ENCODE measurements at regions not wholly inside any gene's neighbourhood (a gene's known extent, or its start where the extent isn't known, plus 50 kb on each side); places are given as distances from the start of the nearest gene placed in this dataset.

- Mint-ChIP-seq H3K4me1 (ENCODE audit: insufficient read depth, unreplicated experiment) (no peaks in the 10 kb centered on the region), H3K4me3 (ENCODE audit: unreplicated experiment) (no peak overlapping the region)
- intact Hi-C loops (cut with micrococcal nuclease), result no loop called here
Observed at GRCh38 chr16:26189536-26189935, 497.8 kb downstream of the HS3ST4 start.

DNA sequence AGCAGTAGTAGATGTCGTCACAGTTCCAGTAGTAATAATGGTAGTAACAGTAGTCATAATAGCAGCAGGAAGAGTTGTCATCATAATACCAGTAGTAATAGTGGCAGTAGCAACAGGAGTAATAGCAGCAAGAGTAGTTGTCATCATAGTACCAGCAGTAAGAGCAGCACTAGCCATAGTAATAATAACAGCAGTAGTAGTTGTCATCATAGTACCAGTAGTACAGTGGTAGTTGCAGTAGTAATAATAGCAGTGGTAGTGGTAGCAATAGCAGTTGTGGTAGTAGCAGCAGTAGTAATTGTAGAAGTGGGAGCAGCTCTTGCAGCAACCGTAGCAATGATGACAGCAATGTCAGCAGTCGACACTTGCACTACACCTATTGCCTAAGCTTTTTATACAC is 502.8 kb downstream of the HS3ST4 start:
- ChIA-PET POLR2A (no interaction called here), CTCF (interaction anchor here (0.6 kb wide), 1 partner anchor 17 kb away, joined by 3 read pairs; no protein-coding TSS in a partner anchor)
- Mint-ChIP-seq H3K4me1 (ENCODE audit: insufficient read depth, unreplicated experiment) (no peaks in the 10 kb centered on the region), H3K27me3 (ENCODE audit: insufficient read depth, unreplicated experiment) (no peaks in the 10 kb centered on the region), H3K27ac (ENCODE audit: low read depth, unreplicated experiment) (no peak overlapping the region), H3K36me3 (ENCODE audit: insufficient read depth, unreplicated experiment) (no peaks in the 10 kb centered on the region), H3K4me3 (ENCODE audit: unreplicated experiment) (no peak overlapping the region), H3K9me3 (ENCODE audit: unreplicated experiment) (peaks cover 63% of the 10 kb centered on the region)
- no TSS peak for BruUV-seq (replicated peaks)
- TF ChIP-seq, protein P1, sequence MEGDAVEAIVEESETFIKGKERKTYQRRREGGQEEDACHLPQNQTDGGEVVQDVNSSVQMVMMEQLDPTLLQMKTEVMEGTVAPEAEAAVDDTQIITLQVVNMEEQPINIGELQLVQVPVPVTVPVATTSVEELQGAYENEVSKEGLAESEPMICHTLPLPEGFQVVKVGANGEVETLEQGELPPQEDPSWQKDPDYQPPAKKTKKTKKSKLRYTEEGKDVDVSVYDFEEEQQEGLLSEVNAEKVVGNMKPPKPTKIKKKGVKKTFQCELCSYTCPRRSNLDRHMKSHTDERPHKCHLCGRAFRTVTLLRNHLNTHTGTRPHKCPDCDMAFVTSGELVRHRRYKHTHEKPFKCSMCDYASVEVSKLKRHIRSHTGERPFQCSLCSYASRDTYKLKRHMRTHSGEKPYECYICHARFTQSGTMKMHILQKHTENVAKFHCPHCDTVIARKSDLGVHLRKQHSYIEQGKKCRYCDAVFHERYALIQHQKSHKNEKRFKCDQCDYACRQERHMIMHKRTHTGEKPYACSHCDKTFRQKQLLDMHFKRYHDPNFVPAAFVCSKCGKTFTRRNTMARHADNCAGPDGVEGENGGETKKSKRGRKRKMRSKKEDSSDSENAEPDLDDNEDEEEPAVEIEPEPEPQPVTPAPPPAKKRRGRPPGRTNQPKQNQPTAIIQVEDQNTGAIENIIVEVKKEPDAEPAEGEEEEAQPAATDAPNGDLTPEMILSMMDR (IDR thresholded peaks at IDR 0.05; ENCODE audit: unreplicated experiment), result no peak
- intact Hi-C loops (cut with micrococcal nuclease), result no loop called here
- DNase-seq (ENCODE audit: unreplicated experiment), result no peak

More at GRCh38 chr16:26189536-26189935, 497.8 kb downstream of the HS3ST4 start:
- DNase-seq (ENCODE audit: unreplicated experiment), result no peak
- Mint-ChIP-seq H3K36me3 (ENCODE audit: insufficient read depth, unreplicated experiment) (no peaks in the 10 kb centered on the region), H3K27me3 (ENCODE audit: insufficient read depth, unreplicated experiment) (no peaks in the 10 kb centered on the region), H3K27ac (ENCODE audit: low read depth, unreplicated experiment) (no peak overlapping the region), H3K9me3 (ENCODE audit: unreplicated experiment) (peaks cover 61% of the 10 kb centered on the region)
- CTCF ChIA-PET, result interaction anchor here (0.6 kb wide), 1 partner anchor 1480 kb away, joined by 3 read pairs; no protein-coding TSS in a partner anchor
- TF ChIP-seq, protein P1 (IDR thresholded peaks at IDR 0.05; ENCODE audit: unreplicated experiment), result no peak
- POLR2A ChIA-PET, result no interaction called here
- no TSS peak for BruUV-seq (replicated peaks)

DNA sequence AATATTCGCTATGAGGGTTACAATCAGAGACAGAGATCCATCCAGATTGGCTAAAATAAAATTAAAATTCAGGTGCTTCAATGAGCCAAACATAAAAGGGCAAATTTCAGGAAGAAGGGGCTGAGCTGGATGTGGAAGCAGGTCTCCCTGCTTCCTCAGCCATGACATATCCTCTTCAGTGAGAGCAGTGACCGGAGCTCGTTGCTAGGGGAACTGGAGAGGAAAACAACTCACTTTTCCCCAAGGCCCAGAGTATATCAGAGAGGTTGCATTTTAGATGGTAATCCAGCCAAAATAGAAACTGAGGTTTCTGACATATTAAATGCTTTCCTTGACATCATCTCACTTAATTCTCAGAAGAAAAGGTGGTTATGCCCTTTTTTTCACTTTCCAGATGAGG is 503.5 kb downstream of the HS3ST4 start:
- H3K27ac Mint-ChIP-seq (ENCODE audit: low read depth, unreplicated experiment), result no peak overlapping the region
- H3K9me3 Mint-ChIP-seq (ENCODE audit: unreplicated experiment), result peaks cover 63% of the 10 kb centered on the region
- TF ChIP-seq, protein P1 (IDR thresholded peaks at IDR 0.05; ENCODE audit: unreplicated experiment), result no peak
- DNase-seq (ENCODE audit: unreplicated experiment), result no peak
- no TSS peak for BruUV-seq (replicated peaks)
- no peaks in the 10 kb centered on the region for H3K27me3 Mint-ChIP-seq (ENCODE audit: insufficient read depth, unreplicated experiment)
- intact Hi-C loops (cut with micrococcal nuclease), result no loop called here
- H3K4me1 Mint-ChIP-seq (ENCODE audit: insufficient read depth, unreplicated experiment), result no peaks in the 10 kb centered on the region
- no peak overlapping the region for H3K4me3 Mint-ChIP-seq (ENCODE audit: unreplicated experiment)
- ChIA-PET CTCF (interaction anchor here (0.6 to 0.7 kb wide), 2 partner anchors 16 to 1261 kb away, joined by 3 read pairs; no protein-coding TSS in a partner anchor), POLR2A (no interaction called here)
- H3K36me3 Mint-ChIP-seq (ENCODE audit: insufficient read depth, unreplicated experiment), result no peaks in the 10 kb centered on the region

- Mint-ChIP-seq H3K9me3 (ENCODE audit: unreplicated experiment) (peaks cover 55% of the 10 kb centered on the region), H3K4me3 (ENCODE audit: unreplicated experiment) (no peak overlapping the region), H3K36me3 (ENCODE audit: insufficient read depth, unreplicated experiment) (no peaks in the 10 kb centered on the region), H3K4me1 (ENCODE audit: insufficient read depth, unreplicated experiment) (no peaks in the 10 kb centered on the region), H3K27ac (ENCODE audit: low read depth, unreplicated experiment) (no peak overlapping the region), H3K27me3 (ENCODE audit: insufficient read depth, unreplicated experiment) (no peaks in the 10 kb centered on the region)
- TF ChIP-seq, protein P1 (IDR thresholded peaks at IDR 0.05; ENCODE audit: unreplicated experiment), result no peak
- DNase-seq (ENCODE audit: unreplicated experiment), result no peak
- ChIA-PET POLR2A (no interaction called here), CTCF (interaction anchor here (0.6 kb wide), 1 partner anchor 25 kb away, joined by 3 read pairs; no protein-coding TSS in a partner anchor)
- BruUV-seq (replicated peaks), result no TSS peak
- intact Hi-C loops (cut with micrococcal nuclease), result no loop called here
Observed at GRCh38 chr16:26196310-26196709, 504.6 kb downstream of the HS3ST4 start.

Measured in MCF 10A (cell line).